Mucosa of gallbladder (tissue), 1 donor: ENCODE measurements at regions not wholly inside any gene's neighbourhood (a gene's known extent, or its start where the extent isn't known, plus 50 kb on each side); places are given as distances from the start of the nearest gene placed in this dataset.

Experiments
- DNase-seq: peaks from one replicate; pipeline ENCODE4 v3.0.0-alpha.2; 2020; ENCODE audit warnings: low spot score
- donor health status: DM: no; HTN: no; CAD: no.

GRCh38 chr1:193626695-193627094 is 440.3 kb upstream of the B3GALT2 start:
- DNase-seq: no peak

- no peak for DNase-seq
Measured at GRCh38 chr1:193625255-193625654, 438.8 kb upstream of the B3GALT2 start.

DNA sequence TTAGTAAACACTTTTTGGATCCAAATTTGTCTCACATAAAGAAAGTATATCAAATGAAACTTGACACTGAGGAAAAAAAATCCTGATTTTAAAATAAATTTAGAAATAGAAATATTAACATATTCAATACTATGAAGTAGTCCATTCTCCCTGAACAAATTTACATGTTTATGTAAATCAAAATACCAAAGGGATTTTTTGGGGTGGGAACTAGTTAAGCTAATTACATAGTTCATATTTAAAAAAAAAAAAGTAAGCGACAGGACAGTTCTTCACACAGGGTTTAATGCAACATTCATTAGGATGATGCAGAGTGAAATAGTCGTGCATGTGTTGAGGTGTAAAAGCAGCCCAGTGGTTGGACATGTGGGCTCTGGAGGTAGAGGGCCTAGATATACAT is 433.5 kb upstream of the B3GALT2 start:
- no peak for DNase-seq

DNA sequence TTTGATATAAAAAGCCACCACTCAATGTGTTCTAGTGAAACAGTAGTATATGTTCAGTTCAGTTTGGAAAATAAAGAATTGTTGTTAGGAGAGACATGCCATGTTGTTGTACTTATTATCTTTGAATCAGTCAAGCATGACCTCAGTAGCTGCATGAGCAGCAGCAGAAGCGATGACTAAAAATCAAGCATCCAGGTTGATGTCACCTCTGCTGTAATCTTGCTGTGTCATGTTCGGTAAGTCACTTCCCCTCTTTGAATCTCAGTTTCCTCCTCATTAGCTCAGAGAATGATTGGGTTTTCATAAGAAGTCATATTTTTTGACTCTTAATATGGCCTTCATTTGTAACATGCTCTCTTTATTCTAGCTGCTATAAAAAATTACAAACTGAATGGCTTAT is 428.4 kb upstream of the B3GALT2 start:
- DNase-seq: no peak

DNA sequence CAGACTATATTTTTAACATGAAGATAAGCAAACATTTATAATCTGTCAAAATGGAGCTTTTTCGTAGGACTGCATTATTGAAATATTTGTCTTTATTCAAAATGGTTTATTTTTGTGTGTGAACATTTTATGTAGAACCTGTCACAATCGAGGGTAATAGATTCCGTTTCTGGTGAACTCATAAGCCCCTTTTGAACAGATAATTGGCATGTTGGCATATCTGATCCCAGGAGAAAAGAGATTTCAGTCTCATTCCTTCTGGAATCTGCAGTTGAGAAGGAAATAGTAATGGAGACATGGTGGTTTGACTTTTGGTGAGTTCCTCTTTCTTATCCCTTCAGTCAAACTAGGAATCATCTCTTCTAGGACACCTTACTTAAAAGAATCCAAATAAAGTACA is 427.9 kb upstream of the B3GALT2 start:
- DNase-seq: no peak

DNA sequence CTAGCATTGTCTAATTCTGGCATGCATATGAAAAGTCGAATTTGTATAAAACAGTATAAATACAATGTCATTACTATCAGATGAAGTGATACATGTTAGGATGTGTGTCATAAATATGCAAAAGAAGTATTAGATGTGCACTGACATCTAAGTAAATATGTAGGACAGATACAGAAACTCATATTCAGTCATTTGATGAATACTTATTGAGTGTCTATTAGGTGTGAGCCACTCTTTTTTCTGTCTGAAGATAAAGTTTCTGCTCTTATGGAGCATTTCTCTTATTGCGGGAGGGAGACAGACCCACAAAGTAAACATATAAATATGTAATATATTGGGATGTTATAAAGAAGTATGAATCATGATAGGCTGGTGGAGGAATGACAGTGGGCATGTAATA is 426.6 kb upstream of the B3GALT2 start:
- no peak for DNase-seq

- DNase-seq: no peak
Measured at GRCh38 chr1:193609592-193609991, 423.2 kb upstream of the B3GALT2 start.

DNA sequence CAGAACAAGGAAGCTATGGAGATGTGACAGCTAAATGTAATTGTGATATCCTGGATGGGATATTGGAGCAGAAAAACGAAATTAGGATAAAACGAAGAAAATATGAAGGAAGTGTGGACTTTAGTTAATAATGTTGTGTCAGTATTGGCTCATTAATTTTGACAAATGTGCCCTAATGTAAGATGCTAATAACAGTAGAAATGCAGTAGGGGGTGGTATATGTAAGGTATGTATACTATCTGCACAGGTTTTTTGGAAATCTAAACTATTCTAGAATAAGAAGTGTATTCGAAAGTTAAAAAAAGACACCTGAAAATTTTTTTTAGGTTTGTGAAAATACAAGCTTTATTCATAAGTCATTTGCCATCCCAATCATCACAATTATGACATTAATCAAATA is 421.4 kb upstream of the B3GALT2 start:
- DNase-seq: no peak

GRCh38 chr1:193606035-193606434 is 419.6 kb upstream of the B3GALT2 start:
- no peak for DNase-seq

GRCh38 chr1:193602705-193603104 is 416.3 kb upstream of the B3GALT2 start:
- no peak for DNase-seq

GRCh38 chr1:193593147-193593885 is 406.9 kb upstream of the B3GALT2 start:
- DNase-seq: no peak

DNA sequence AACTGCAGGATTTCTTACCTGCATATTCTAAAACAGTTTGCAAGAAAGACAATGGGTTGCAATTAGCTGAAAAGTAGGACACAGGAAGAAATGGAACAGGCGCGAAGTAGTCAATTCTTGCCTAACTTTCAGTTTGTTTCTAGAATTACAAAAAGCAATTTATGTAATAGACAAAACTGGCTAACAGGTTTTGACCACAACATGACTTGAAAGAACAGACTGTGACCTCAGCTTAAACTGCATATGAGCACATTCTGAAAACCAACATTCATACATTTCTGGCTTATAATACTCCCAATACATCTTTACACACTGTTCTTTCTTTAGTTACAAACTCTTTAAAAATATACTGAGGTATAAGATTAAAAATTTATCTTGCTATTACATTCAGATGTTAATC is 405.9 kb upstream of the B3GALT2 start:
- DNase-seq: no peak

GRCh38 chr1:193590102-193590501 is 403.7 kb upstream of the B3GALT2 start:
- DNase-seq: no peak

DNA sequence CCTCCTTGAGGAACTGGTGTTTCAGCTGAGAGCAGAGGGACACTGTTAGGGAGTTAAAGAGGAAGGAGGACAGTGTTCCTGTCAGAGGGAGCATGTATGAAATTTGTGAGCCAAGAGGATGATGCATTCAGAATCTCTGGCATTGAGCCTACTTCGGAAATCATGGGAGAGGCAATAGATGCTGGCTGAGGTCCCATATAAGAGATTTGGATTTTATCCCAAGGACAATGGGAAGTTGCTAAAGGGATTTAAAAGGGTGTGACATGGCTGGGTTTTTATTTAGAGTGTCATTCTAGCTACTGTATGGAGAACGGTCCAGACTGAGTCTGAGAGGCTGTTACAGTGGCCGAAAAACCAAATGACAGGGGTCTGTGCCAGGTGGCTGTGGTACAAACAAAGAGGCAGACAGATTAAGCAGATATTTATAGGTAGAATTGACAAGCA is 403.2 kb upstream of the B3GALT2 start:
- DNase-seq: no peak

DNA sequence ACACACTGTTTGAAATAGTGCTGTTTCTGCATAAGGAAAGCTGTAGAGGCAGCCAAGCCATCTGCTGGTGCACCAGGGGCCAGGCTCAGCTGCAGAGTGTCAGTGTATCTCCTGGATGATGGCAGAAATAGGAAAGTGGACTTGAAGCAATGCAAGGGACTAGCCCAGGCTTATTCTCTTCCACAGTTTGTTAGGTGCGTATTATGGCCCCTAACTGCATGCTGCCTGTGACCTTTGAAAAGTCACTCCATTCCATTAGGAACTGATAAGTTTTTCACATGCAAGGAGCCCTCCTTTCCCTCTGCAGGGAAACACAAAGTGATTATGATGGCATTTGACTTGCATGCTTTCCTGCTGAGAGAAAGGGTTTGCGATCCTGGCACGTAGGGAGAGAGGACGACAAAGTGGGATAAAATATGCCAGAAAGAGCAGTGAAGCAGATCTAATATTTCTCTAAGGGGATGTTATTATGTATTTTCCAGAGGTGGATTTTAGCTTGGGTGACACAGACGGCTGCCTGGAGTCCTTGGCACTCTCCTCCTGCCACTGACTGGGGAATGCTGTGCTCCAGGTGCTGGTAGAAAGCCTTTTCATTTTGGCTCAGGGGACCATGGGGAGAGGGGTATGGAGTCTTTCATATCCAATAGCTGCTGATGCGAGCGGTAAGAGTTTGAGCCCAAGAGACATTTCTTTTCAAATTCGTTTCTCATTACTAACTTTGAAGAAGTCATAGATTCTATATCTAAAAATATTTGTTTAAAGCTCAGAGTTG is 402.1 kb upstream of the B3GALT2 start:
- DNase-seq: no peak

GRCh38 chr1:193584731-193585239 is 398.4 kb upstream of the B3GALT2 start:
- DNase-seq: no peak

DNA sequence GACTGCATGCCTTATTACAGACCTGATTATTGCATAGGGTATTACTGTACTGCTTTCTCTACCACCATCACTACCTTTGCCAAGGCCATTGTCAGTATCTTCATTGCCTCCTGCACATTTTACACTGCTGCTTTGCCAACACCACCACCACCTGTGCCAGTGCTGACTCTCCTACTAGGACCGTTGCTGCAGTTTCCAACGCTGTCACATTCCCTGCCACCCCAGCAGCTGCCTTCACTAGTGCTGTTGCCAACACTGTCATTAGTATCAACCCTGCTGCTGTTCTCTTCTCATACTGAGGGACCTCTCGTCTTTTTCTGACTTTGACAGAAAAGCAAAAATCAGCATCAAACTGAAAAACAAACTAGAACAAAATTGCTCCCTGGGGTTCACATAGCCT is 394.9 kb upstream of the B3GALT2 start:
- DNase-seq: no peak

GRCh38 chr1:193580419-193580818 is 394.0 kb upstream of the B3GALT2 start:
- no peak for DNase-seq

GRCh38 chr1:193579323-193579722 is 392.9 kb upstream of the B3GALT2 start:
- DNase-seq: no peak

DNA sequence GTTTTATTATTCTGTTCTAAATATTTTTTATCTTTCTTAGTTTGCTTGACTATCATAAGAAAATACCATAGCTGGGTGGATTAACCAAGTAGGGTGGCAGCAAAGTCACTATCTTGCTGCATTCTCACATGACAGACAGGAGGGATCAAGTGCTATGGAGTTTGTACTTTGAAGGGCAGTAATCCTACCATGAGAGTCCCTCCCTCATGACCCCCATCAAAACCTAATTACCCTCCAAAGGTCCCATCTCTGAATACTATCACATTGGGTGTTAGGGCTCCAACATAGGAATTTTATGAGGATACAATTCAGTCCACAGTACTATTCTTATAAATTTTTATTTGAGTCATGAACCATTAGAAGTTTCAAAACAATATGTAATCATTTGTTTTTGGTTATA is 388.5 kb upstream of the B3GALT2 start:
- DNase-seq: no peak

DNA sequence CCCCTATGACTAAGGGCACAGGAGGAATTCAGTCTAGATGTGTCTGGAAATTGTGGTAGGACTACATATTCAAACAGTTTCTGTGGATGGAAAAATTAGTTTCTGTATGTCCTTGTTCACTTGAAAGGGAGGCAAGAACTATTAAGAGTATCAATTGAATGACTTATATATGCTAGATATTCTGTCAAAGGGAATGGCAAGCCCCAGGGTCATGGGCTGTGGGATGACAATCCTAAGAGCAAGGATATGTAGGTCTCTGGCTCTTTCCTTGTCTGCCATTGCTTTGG is 383.5 kb upstream of the B3GALT2 start:
- DNase-seq: no peak

DNA sequence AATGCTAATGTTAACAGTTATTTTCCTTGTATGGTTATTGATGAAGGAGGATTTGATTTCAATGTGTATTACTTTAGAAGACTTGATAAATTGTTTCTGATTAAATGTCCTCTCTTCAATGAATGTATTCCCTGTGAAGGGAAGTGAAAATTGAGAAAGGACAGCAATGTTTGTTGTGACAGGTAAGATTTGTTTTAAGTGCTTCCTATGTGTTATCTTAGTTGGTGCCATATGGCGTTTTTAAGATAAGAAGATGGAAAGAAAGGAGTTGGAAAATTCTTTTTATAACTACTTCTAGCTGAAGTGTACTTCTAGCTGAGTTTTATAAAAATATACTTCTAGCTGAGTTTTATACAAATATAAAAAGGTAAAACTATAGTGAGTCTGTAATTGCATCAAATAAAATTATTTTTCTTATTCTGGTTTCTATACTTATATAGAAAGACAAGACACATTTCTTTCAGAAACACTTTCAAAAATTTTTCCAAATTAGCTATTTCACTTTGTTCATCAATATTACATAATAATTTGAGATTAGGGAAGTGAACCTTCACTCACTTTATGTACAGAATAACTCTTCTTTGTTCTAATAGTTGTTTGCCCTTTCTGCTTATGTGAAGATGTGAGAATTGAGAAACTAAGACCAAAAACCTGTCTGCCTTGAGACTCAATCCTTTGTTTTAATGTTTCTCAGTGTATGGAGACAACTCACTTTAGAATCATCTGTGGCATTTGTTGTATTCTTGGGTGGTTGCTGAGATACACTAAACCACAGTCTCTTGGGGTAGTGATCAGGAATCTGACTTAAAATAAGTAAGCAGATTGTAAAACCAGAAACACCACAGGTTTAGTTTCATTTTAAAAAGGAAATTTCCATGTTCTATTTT is 382.9 kb upstream of the B3GALT2 start:
- no peak for DNase-seq
